GM12801 (cell line): ENCODE measurements at regions not wholly inside any gene's neighbourhood (a gene's known extent, or its start where the extent isn't known, plus 50 kb on each side); places are given as distances from the start of the nearest gene placed in this dataset.

Source experiments
- TF ChIP-seq, protein P1 (sequence below): IDR thresholded peaks from one replicate; pipeline ENCODE4 v1.5.1; 2011; ENCODE audit warnings: control low read depth; ENCODE audit not compliant: insufficient read length; ENCODE audit errors: extremely low read depth

DNA sequence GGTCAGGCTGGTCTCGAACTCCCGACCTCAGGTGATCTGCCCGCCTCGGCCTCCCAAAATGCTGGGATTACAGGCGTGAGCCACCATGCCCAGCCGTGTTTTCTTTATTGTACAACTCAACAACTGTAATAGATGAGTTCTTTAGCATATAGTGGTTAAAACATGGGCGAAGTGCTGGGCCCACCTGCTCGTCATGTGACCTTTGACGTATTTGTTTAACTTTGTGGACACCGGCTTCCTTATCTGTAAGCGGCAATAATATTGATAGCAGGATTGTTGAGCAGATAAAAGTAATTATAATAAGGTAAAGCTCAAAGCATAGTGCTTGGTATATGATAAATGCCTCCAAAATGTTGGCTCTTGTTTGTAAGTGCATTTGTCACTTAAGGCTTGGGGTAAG, 460.3 kb downstream of the KLF12 start:
- TF ChIP-seq, protein P1, sequence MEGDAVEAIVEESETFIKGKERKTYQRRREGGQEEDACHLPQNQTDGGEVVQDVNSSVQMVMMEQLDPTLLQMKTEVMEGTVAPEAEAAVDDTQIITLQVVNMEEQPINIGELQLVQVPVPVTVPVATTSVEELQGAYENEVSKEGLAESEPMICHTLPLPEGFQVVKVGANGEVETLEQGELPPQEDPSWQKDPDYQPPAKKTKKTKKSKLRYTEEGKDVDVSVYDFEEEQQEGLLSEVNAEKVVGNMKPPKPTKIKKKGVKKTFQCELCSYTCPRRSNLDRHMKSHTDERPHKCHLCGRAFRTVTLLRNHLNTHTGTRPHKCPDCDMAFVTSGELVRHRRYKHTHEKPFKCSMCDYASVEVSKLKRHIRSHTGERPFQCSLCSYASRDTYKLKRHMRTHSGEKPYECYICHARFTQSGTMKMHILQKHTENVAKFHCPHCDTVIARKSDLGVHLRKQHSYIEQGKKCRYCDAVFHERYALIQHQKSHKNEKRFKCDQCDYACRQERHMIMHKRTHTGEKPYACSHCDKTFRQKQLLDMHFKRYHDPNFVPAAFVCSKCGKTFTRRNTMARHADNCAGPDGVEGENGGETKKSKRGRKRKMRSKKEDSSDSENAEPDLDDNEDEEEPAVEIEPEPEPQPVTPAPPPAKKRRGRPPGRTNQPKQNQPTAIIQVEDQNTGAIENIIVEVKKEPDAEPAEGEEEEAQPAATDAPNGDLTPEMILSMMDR, result no peak

DNA sequence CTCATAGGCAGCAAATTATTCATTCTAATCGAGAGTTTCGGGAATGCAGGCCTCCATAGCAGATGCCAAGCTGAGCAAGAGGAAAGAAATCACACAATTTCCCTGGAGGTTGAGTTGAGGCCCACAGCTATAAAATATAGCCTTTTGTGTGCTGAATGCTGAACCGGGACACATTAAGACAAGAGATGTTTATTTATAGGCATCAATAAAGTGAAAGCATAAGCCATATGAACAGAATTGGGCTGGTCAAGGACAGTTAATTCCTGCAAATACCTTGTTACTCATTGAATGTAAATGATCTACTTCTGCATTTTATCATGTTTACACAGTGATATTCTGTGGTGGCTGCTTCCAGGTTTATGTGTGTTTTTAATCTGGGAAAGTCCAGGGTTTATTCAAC, 461.7 kb downstream of the KLF12 start:
- TF ChIP-seq, protein P1, result no peak

DNA sequence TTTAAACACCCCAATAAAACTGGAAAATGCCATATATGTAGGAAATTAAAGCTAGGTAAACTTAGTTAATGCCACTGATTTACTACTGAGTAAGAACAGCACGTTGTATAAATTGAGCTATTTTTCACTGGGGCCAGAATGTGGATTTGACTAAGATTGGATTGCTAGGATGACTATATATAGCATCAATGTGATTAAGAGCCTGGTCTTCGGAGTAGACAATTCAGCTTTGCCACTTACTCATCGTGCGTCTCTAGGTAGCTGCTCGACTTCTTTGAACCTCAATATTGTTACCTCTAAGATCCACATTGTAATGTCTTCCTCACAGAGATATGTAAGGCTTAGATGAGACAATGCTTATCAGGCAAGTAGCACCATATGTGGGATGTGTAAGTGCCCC, 462.5 kb downstream of the KLF12 start:
- TF ChIP-seq, protein P1, result no peak

- TF ChIP-seq, protein P1, result no peak
Measured at GRCh38 chr13:73671011-73671410, 463.2 kb downstream of the KLF12 start.

DNA sequence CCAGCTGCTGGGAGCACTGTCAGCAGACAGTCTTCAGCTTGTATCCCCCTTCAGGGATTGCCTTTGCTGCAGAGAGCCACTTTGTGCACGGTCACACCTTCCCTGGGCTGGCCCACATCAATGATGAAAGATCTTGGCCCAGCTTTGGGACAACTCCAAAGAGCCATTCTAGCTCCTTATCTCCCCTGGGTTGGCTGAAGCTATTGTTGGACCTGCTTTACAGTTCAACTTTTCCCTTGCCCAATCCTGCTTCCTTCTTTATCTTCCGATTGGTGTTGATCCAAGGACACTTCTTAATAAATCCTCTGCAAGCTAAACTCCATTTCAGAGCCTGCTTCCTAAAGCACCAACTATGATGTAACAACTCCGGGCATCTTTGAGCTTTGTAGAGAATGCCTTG, 466.4 kb downstream of the KLF12 start:
- TF ChIP-seq, protein P1, result no peak

DNA sequence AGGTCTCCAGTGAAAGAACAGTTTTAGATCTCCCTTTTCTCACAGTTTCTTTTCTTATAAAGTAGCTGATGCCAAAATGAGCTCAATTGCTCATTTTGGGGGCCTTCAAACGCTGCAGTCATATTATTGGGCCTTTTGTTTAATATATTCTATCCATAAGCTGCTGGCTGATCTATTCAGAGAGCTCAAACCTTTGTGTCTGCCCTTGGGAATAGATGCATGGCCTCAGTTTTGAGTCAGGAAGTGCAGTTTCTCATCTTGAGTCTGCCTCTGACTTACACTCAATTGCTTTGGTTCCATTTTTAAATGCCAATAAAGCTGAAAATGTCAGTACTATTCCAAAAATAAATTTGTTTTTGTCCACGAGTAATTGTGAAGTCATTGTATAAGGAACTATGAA, 468.9 kb downstream of the KLF12 start:
- TF ChIP-seq, protein P1, result no peak

GRCh38 chr13:73664851-73665250, 469.4 kb downstream of the KLF12 start:
- TF ChIP-seq, protein P1, result no peak

DNA sequence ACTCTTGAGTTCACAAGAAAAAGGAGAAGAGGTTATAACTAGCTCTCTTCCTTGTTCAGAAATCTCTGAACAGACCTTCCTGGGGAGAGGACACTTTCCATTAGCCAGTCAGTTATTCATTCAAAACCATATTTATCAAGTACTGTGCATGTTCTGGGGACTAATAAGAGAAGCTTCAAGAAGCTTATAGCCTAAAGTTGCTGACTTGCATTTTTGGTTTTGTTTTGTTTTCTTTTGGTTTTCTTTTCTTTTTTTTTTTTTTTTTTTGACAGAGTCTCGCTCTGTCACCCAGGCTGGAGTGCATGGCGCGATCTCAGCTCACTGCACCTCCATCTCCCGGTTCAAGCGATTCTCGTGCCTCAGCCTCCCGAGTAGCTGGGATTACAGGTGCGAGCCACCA, 471.4 kb downstream of the KLF12 start:
- TF ChIP-seq, protein P1, result no peak
